Neural cell (in vitro differentiated cells): ENCODE measurements at regions not wholly inside any gene's neighbourhood (a gene's known extent, or its start where the extent isn't known, plus 50 kb on each side); places are given as distances from the start of the nearest gene placed in this dataset.

Experiments used
- H2AFZ ChIP-seq: fragments of 200-600, 300-800 bp; sonication (generic), shearing (Covaris generic); 2 replicates; pipeline ENCODE4 v1.6.0; 2014; ENCODE audit warnings: low read depth, mild to moderate bottlenecking, antibody characterized with exemption, low read length, moderate library complexity
- H3F3A ChIP-seq: fragments of 200-600 bp; shearing (Covaris generic); 2 replicates; pipeline ENCODE4 v1.6.1; 2016; ENCODE audit warnings: mild to moderate bottlenecking, moderate library complexity, mixed read lengths, antibody characterized with exemption, low read length; ENCODE audit not compliant: insufficient read depth, poor library complexity, severe bottlenecking
- H3K27ac ChIP-seq: fragments of 200-600, 300-800 bp; sonication (generic), shearing (Covaris generic); 2 replicates; pipeline ENCODE4 v1.5.1; 2014; ENCODE audit warnings: mild to moderate bottlenecking, low read length, moderate library complexity
- H3K27me3 ChIP-seq: fragments of 300-800, 200-600 bp; sonication (generic), shearing (Covaris generic); 2 replicates; pipeline ENCODE4 v1.6.0; 2014; ENCODE audit warnings: mild to moderate bottlenecking, low read depth, low read length, moderate library complexity; ENCODE audit not compliant: insufficient read depth
- H3K36me3 ChIP-seq: fragments of 300-800, 200-600 bp; sonication (generic), shearing (Covaris generic); 2 replicates; pipeline ENCODE4 v1.5.1; 2014; ENCODE audit warnings: mild to moderate bottlenecking, antibody characterized with exemption, low read length, moderate library complexity; ENCODE audit not compliant: insufficient read depth
- H3K4me2 ChIP-seq: fragments of 300-800, 200-600 bp; sonication (generic), shearing (Covaris generic); 2 replicates; pipeline ENCODE4 v1.6.0; 2014; ENCODE audit warnings: mild to moderate bottlenecking, low read length
- H3K4me3 ChIP-seq: fragments of 300-800, 200-600 bp; sonication (generic), shearing (Covaris generic); 2 replicates; pipeline ENCODE4 v1.5.1; 2014; ENCODE audit warnings: mild to moderate bottlenecking, low read length, moderate library complexity
- H3K79me2 ChIP-seq: fragments of 200-600 bp; shearing (Covaris generic); replicated peaks from 2 replicates; pipeline ENCODE4 v1.6.0; 2014; ENCODE audit warnings: mild to moderate bottlenecking, low read length, moderate library complexity; ENCODE audit not compliant: insufficient read depth
- H3K9ac ChIP-seq: fragments of 300-800, 200-600 bp; sonication (generic), shearing (Covaris generic); 2 replicates; pipeline ENCODE4 v1.6.1; 2016; ENCODE audit warnings: mild to moderate bottlenecking, low read length, mixed read lengths
- H3K9me2 ChIP-seq: fragments of 200-600 bp; shearing (Covaris generic); 2 replicates; pipeline ENCODE4 v1.6.1; 2016; ENCODE audit warnings: mild to moderate bottlenecking, low read length, mixed read lengths; ENCODE audit not compliant: insufficient read depth
- H3K9me3 ChIP-seq: fragments of 200-600, 300-800 bp; sonication (generic), shearing (Covaris generic); 2 replicates; pipeline ENCODE4 v1.6.1; 2016; ENCODE audit warnings: mild to moderate bottlenecking, mixed run types, low read length, moderate library complexity, mixed read lengths
- H4K20me1 ChIP-seq: fragments of 200-600 bp; shearing (Covaris generic); 2 replicates; pipeline ENCODE4 v1.6.1; 2016; ENCODE audit warnings: mild to moderate bottlenecking, mixed run types; ENCODE audit not compliant: insufficient read depth
- CTCF ChIP-seq: fragments of 450-650 bp; IDR thresholded peaks from 2 replicates; pipeline ENCODE4 v1.5.1; 2014; ENCODE audit warnings: antibody characterized with exemption, mild to moderate bottlenecking, moderate library complexity; ENCODE audit not compliant: poor library complexity, severe bottlenecking
- EP300 ChIP-seq: fragments of 450-650 bp; conservative IDR thresholded peaks from 2 replicates; pipeline ENCODE4 v1.6.1; 2014; ENCODE audit warnings: antibody characterized with exemption, mild to moderate bottlenecking, moderate library complexity; ENCODE audit not compliant: poor library complexity, severe bottlenecking
- EZH2 ChIP-seq: fragments of 200-600, 300-800 bp; shearing (Covaris generic), sonication (generic); IDR thresholded peaks from 2 replicates; pipeline ENCODE4 v1.6.1; 2014; ENCODE audit warnings: antibody characterized with exemption, low read length, borderline replicate concordance, mild to moderate bottlenecking; ENCODE audit not compliant: insufficient read depth, poor library complexity, severe bottlenecking
- MXI1 ChIP-seq: fragments of 450-650 bp; conservative IDR thresholded peaks from 2 replicates; pipeline ENCODE4 v1.6.1; 2014; ENCODE audit warnings: antibody characterized with exemption, mild to moderate bottlenecking; ENCODE audit not compliant: poor library complexity, severe bottlenecking
- POLR2AphosphoS5 ChIP-seq: IDR thresholded peaks from 2 replicates; pipeline ENCODE4 v1.6.1; 2012
- RAD21 ChIP-seq: fragments of 450-650 bp; conservative IDR thresholded peaks from 2 replicates; pipeline ENCODE4 v1.6.1; 2014; ENCODE audit warnings: antibody characterized with exemption, mild to moderate bottlenecking, moderate library complexity
- REST ChIP-seq: IDR thresholded peaks from 2 replicates; pipeline ENCODE4 v1.6.1; 2012; ENCODE audit warnings: borderline replicate concordance
- SMC3 ChIP-seq: fragments of 450-650 bp; conservative IDR thresholded peaks from 2 replicates; pipeline ENCODE4 v1.6.1; 2014; ENCODE audit warnings: antibody characterized with exemption, mild to moderate bottlenecking, moderate library complexity; ENCODE audit not compliant: poor library complexity
- TAF1 ChIP-seq: IDR thresholded peaks from 2 replicates; pipeline ENCODE4 v1.6.1; 2012; ENCODE audit warnings: low read depth

- Histone ChIP-seq H3K4me2 (no peak overlapping the region), H3K36me3 (no peaks in the 10 kb centered on the region), H3K9ac (no peak overlapping the region), H3K27ac (no peak overlapping the region), H3K4me3 (no peak overlapping the region), H2AFZ (no peak overlapping the region), H3K27me3 (no peaks in the 10 kb centered on the region), H3F3A (no peaks in the 10 kb centered on the region), H3K9me3 (no peaks in the 10 kb centered on the region), H4K20me1 (no peaks in the 10 kb centered on the region), H3K79me2 (no peaks in the 10 kb centered on the region), H3K9me2 (no peaks in the 10 kb centered on the region)
- TF ChIP-seq REST (no peak), POLR2AphosphoS5 (no peak), RAD21 (no peak), SMC3 (no peak), CTCF (no peak), EP300 (no peak), MXI1 (no peak), TAF1 (no peak), EZH2 (no peak)
These were observed 572.8 kb upstream of the KLHL29 start for GRCh38 chr2:22812065-22812680.

- no peaks in the 10 kb centered on the region for H4K20me1 ChIP-seq
- H3K9me3 ChIP-seq: no peaks in the 10 kb centered on the region
- no peaks in the 10 kb centered on the region for H3K9me2 ChIP-seq
- no peak overlapping the region for H3K4me2 ChIP-seq
- no peak for TF ChIP-seq EZH2
- TF ChIP-seq SMC3: no peak
- no peak for TF ChIP-seq POLR2AphosphoS5
- no peak for TF ChIP-seq RAD21
- no peak for TF ChIP-seq TAF1
- no peak for TF ChIP-seq CTCF
- TF ChIP-seq EP300: no peak
- no peaks in the 10 kb centered on the region for H3F3A ChIP-seq
- no peak overlapping the region for H2AFZ ChIP-seq
- H3K36me3 ChIP-seq: no peaks in the 10 kb centered on the region
- H3K79me2 ChIP-seq: no peaks in the 10 kb centered on the region
- H3K27ac ChIP-seq: no peak overlapping the region
- no peak overlapping the region for H3K9ac ChIP-seq
- H3K27me3 ChIP-seq: no peaks in the 10 kb centered on the region
- no peak overlapping the region for H3K4me3 ChIP-seq
These were observed 567.8 kb upstream of the KLHL29 start for GRCh38 chr2:22817197-22817596.
